Fibroblast of pulmonary artery (primary cell): ENCODE measurements at regions not wholly inside any gene's neighbourhood (a gene's known extent, or its start where the extent isn't known, plus 50 kb on each side); places are given as distances from the start of the nearest gene placed in this dataset.

ENCODE experiments used
- DNase-seq: peaks from one replicate; pipeline ENCODE4 v3.0.0-alpha.2; 2010; ENCODE audit warnings: low read depth
- H3K4me3 ChIP-seq: replicated peaks from 2 replicates; pipeline ENCODE4 v1.5.1; 2011; ENCODE audit warnings: low read depth, mild to moderate bottlenecking, control low read depth, low read length, moderate library complexity
- CTCF ChIP-seq: IDR thresholded peaks from 2 replicates; pipeline ENCODE4 v1.5.1; 2011; ENCODE audit warnings: mild to moderate bottlenecking, control low read depth, low read length, inconsistent platforms; ENCODE audit errors: missing control alignments

- no peak for DNase-seq
- H3K4me3 ChIP-seq: no peak overlapping the region
- TF ChIP-seq CTCF: no peak
Measured at GRCh38 chr2:3100386-3100785, 277.2 kb downstream of the EIPR1 start.

DNA sequence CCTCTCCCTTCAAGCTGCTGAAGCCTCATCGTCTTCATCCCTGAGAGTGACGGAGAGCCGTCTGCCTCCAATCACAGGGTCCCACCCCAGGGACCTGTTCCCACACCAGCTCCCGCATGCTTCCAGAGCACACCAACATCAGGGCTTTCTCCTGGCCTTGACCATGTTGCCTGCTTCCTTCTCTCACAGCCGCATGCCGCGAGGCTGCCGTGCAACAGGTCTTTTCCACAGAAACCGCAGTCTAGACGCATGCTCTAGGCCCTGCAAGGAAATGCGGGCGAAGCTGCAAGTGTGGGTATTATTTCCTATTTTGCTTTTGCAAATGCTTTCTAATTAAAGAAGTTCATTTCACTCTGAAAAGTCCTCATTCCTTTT lies 277.8 kb downstream of the EIPR1 start:
- TF ChIP-seq CTCF: no peak
- DNase-seq: no peak
- no peak overlapping the region for H3K4me3 ChIP-seq

- TF ChIP-seq CTCF: no peak
- no peak for DNase-seq
- H3K4me3 ChIP-seq: no peak overlapping the region
Measured at GRCh38 chr2:3099145-3099859, 278.3 kb downstream of the EIPR1 start.

- no peak overlapping the region for H3K4me3 ChIP-seq
- DNase-seq: no peak
- no peak for TF ChIP-seq CTCF
Measured at GRCh38 chr2:3098231-3098630, 279.4 kb downstream of the EIPR1 start.

GRCh38 chr2:3097804-3098203 lies 279.8 kb downstream of the EIPR1 start:
- no peak for DNase-seq
- TF ChIP-seq CTCF: no peak
- no peak overlapping the region for H3K4me3 ChIP-seq

DNA sequence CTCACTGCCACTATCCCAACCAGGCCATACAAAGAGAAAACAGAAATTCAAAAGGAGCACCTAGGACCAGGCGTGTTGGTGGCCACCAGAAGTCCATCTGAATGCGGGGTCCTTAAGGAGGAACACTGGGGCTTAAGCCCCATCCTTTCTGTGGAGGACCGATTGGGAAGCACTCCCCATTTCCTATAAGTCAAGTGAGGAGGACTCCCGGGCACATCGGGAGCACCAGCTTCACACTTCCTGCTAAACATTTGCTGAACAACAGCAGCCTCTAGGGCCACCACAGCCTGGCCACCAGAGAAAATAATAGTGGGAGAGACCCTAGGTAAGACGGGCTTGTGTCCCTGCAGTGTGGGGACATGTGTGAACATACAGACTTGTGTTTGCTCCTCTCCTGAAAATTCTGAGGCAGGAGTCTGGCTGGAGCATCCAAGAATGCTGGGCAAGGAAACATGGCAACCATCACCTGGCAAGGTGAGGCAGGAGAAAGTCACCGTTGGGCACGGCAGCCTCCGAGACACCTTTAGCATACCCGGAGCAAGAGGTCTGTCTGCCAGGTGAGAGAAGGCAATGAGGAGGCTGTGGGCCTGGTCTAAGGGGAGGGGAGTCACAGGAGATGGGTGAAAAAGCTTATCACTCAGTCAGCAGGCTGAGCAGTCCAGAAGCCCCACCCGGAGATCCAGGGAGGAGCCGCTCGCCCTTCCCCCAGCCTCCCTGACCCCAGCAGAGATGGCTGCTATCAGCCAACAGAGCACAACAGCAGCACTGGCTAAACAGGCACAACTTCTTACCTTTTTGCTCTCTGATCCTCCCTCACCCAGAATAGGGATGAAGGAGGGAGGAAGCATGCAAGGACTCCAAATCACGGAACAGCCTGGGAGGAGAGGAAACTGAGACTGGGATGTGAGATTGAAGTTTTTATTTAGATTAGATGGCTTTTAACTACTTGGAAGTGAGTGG lies 282.3 kb downstream of the EIPR1 start:
- no peak overlapping the region for H3K4me3 ChIP-seq
- TF ChIP-seq CTCF: no peak
- DNase-seq: no peak
